ENCODE measurements at regions not wholly inside any gene's neighbourhood (a gene's known extent, or its start where the extent isn't known, plus 50 kb on each side); places are given as distances from the start of the nearest gene placed in this dataset.

GRCh38 chr2:221347471-221347870 lies 224.6 kb downstream of the EPHA4 start:
- DNase-seq (ENCODE audit: low read depth): no peak

GRCh38 chr2:221350616-221351015 lies 221.5 kb downstream of the EPHA4 start:
- DNase-seq (ENCODE audit: low read depth): no peak

GRCh38 chr2:221353201-221353600 lies 218.9 kb downstream of the EPHA4 start:
- DNase-seq (ENCODE audit: low read depth): no peak

GRCh38 chr2:221360312-221360711 lies 211.8 kb downstream of the EPHA4 start:
- DNase-seq (ENCODE audit: low read depth): no peak

- no peak for DNase-seq (ENCODE audit: low read depth)
Observed at GRCh38 chr2:221360742-221361141, 211.4 kb downstream of the EPHA4 start.

- no peak for DNase-seq (ENCODE audit: low read depth)
Observed at GRCh38 chr2:221361633-221362032, 210.5 kb downstream of the EPHA4 start.

- DNase-seq (ENCODE audit: low read depth): no peak
Observed at GRCh38 chr2:221364672-221365071, 207.4 kb downstream of the EPHA4 start.

Data from stimulated activated CD8-positive, alpha-beta memory T cell treated with anti-CD3 and anti-CD28 coated beads, Interleukin-12 subunit alpha, Interleukin-12 subunit beta, amount 100 ng/mL, for 4 hours (primary cell).